ENCODE measurements at regions not wholly inside any gene's neighbourhood (a gene's known extent, or its start where the extent isn't known, plus 50 kb on each side); places are given as distances from the start of the nearest gene placed in this dataset.

- no peak for TF ChIP-seq YY1 (IDR thresholded peaks at IDR 0.05; ENCODE audit: extremely low read depth, insufficient replicate concordance, low read depth, low read length)
- no peak for TF ChIP-seq EZH2phosphoT487 (IDR thresholded peaks at IDR 0.05; ENCODE audit: borderline replicate concordance)
- TF ChIP-seq ZNF274 (IDR thresholded peaks at IDR 0.05; ENCODE audit: low read depth, low read length) = no peak
- TF ChIP-seq SIN3A (IDR thresholded peaks at IDR 0.05; ENCODE audit: low read depth) = no peak
- no peak for TF ChIP-seq EGR1 (IDR thresholded peaks at IDR 0.05; ENCODE audit: low read depth)
- TF ChIP-seq JUND (IDR thresholded peaks at IDR 0.05) = no peak
- TF ChIP-seq TCF7L2 (IDR thresholded peaks at IDR 0.05; ENCODE audit: borderline replicate concordance, extremely low read depth, insufficient read depth, insufficient read length) = no peak
- TF ChIP-seq EZH2 (IDR thresholded peaks at IDR 0.05) = no peak
- TF ChIP-seq CEBPB (IDR thresholded peaks at IDR 0.05; ENCODE audit: low read depth) = no peak
- TF ChIP-seq SP1 (IDR thresholded peaks at IDR 0.05; ENCODE audit: low read depth) = no peak
- no peak for TF ChIP-seq MAX (IDR thresholded peaks at IDR 0.05)
Measured at GRCh38 chr5:1948111-1948510, 65.4 kb upstream of the IRX4 start (continued).

- no peak for TF ChIP-seq SRF (IDR thresholded peaks at IDR 0.05; ENCODE audit: low read depth)
- TF ChIP-seq ZBTB33 (IDR thresholded peaks at IDR 0.05; ENCODE audit: extremely low read depth, insufficient replicate concordance, low read length) = no peak
- no peak for TF ChIP-seq SIN3A (IDR thresholded peaks at IDR 0.05; ENCODE audit: low read depth)
- no peak for TF ChIP-seq CEBPB (IDR thresholded peaks at IDR 0.05; ENCODE audit: low read depth)
- TF ChIP-seq SP1 (IDR thresholded peaks at IDR 0.05; ENCODE audit: low read depth) = no peak
- TF ChIP-seq REST (IDR thresholded peaks at IDR 0.05; ENCODE audit: low read depth) = no peak
- no peak for TF ChIP-seq POLR2AphosphoS5 (IDR thresholded peaks at IDR 0.05; ENCODE audit: low read depth, low read length)
- TF ChIP-seq MAX (IDR thresholded peaks at IDR 0.05) = no peak
- TF ChIP-seq ELF1 (IDR thresholded peaks at IDR 0.05; ENCODE audit: borderline replicate concordance, low read depth) = no peak
- TF ChIP-seq ATF3 (IDR thresholded peaks at IDR 0.05) = no peak
- no peak for TF ChIP-seq EZH2 (IDR thresholded peaks at IDR 0.05)
- Histone ChIP-seq H3K36me3 (ENCODE audit: control insufficient read depth in 1 of 2, insufficient read depth in 2 of 2, low read length in 2 of 2) (no peaks in the 10 kb centered on the region), H3K4me1 (ENCODE audit: control insufficient read depth in 1 of 2, insufficient read depth in 2 of 2, low read length in 2 of 2) (no peaks in the 10 kb centered on the region), H2AFZ (ENCODE audit: low read depth, low read length, poor library complexity, severe bottlenecking) (no peak overlapping the region), H3K9me2 (ENCODE audit: insufficient read depth) (no peaks in the 10 kb centered on the region), H3K27ac (ENCODE audit: low read depth, low read length) (no peak overlapping the region), H3K9me3 (ENCODE audit: control insufficient read depth in 1 of 2, insufficient read depth in 1 of 2, low read depth in 1 of 2, low read length in 2 of 2) (no peaks in the 10 kb centered on the region), H3K79me2 (ENCODE audit: insufficient read depth, low read length) (no peaks in the 10 kb centered on the region), H3K27me3 (ENCODE audit: insufficient read depth, low read length) (peaks cover 32% of the 10 kb centered on the region; the same call in 1 of the 2 replicates), H3K4me2 (ENCODE audit: low read length) (no peak overlapping the region), H3K9ac (ENCODE audit: low read length) (no peak overlapping the region), H3K4me3 (replicated peaks in 1 of 2; ENCODE audit: low read depth in 1 of 2, low read length in 2 of 2) (no peak overlapping the region), H4K20me1 (ENCODE audit: insufficient read depth) (no peaks in the 10 kb centered on the region)
- ATAC-seq (no peak), DNase-seq (ENCODE audit: low read depth, low spot score) (no peak)
- ChIA-PET CTCF (interaction anchor here (0.5 kb wide), 1 partner anchor 63 kb away, joined by 3 read pairs; no protein-coding TSS in a partner anchor), POLR2A (no interaction called here), RAD21 (ENCODE audit: low non-redundant PET in 1 of 2, low total read pairs in 2 of 2, uncharacterized antibody in 2 of 2, unreplicated experiment in 2 of 2) (no interaction called here)
- intact Hi-C loops (cut with micrococcal nuclease) = no loop called here
- BruUV-seq (replicated peaks) = no TSS peak
Measured at GRCh38 chr5:1946776-1947175, 64.1 kb upstream of the IRX4 start.

Measured in HCT116 (cell line).